Spleen (tissue), 11 donors: ENCODE measurements at regions not wholly inside any gene's neighbourhood (a gene's known extent, or its start where the extent isn't known, plus 50 kb on each side); places are given as distances from the start of the nearest gene placed in this dataset.

ENCODE experiments used
- DNase-seq: peaks from one replicate; pipeline ENCODE4 v3.0.0-alpha.2; 2020
- H3K27ac ChIP-seq, 8 donors: fragments of 200-600 bp; sonication (generic) in 7 of 8; 1 replicate in 4 of 8; 2 replicates in 4 of 8; pipeline versions ENCODE4 v1.5.0 to v1.8.0; 2016 to 2021; ENCODE audit warnings: inconsistent platforms in 4 of 8, mild to moderate bottlenecking in 4 of 8, moderate library complexity in 1 of 8
- H3K27me3 ChIP-seq, 7 donors: fragments of 200-600 bp; sonication (generic) in 6 of 7; replicated peaks in 1 of 7; 1 replicate in 4 of 7; 2 replicates in 3 of 7; pipeline versions ENCODE4 v1.5.0 to v1.8.0; 2016 to 2021; ENCODE audit warnings: inconsistent platforms in 3 of 7, mild to moderate bottlenecking in 1 of 7
- H3K36me3 ChIP-seq, 6 donors: fragments of 200-600 bp; sonication (generic) in 5 of 6; 1 replicate in 4 of 6; 2 replicates in 2 of 6; pipeline versions ENCODE4 v1.5.0 to v1.8.0; 2016 to 2021; ENCODE audit warnings: inconsistent platforms in 2 of 6
- H3K4me1 ChIP-seq, 6 donors: fragments of 200-600 bp; sonication (generic) in 5 of 6; 1 replicate in 3 of 6; 2 replicates in 3 of 6; pipeline versions ENCODE4 v1.5.0 to v1.8.0; 2016 to 2021; ENCODE audit warnings: inconsistent platforms in 3 of 6
- H3K4me3 ChIP-seq, 8 donors: fragments of 200-600 bp; sonication (generic) in 7 of 8; 1 replicate in 4 of 8; 2 replicates in 4 of 8; pipeline versions ENCODE4 v1.5.0 to v1.8.0; 2016 to 2021; ENCODE audit warnings: inconsistent platforms in 4 of 8, mild to moderate bottlenecking in 4 of 8, moderate library complexity in 2 of 8
- H3K9me3 ChIP-seq, 8 donors: fragments of 200-600 bp; sonication (generic) in 7 of 8; 1 replicate in 4 of 8; 2 replicates in 4 of 8; pipeline versions ENCODE4 v1.5.0 to v1.8.0; 2016 to 2021; ENCODE audit warnings: inconsistent platforms in 4 of 8
- CTCF ChIP-seq, 11 experiments: fragments of 200-600 bp in 7 of 11; fragments of 450-650 bp in 4 of 11; sonication (generic) in 4 of 11; IDR thresholded peaks in 8 of 11; conservative IDR thresholded peaks in 3 of 11; 1 replicate in 7 of 11; 2 replicates in 4 of 11; pipeline versions ENCODE4 v1.4.0 to v1.8.0; 2016 to 2021; ENCODE audit warnings: antibody characterized with exemption in 11 of 11, inconsistent platforms in 4 of 11, mild to moderate bottlenecking in 1 of 11
- POLR2A ChIP-seq, 3 donors: fragments of 450-650 bp; IDR thresholded peaks; one replicate each; pipeline ENCODE4 v1.5.1; 2017; ENCODE audit warnings: antibody characterized with exemption in 3 of 3, mild to moderate bottlenecking in 1 of 3
- POLR2AphosphoS5 ChIP-seq, 3 donors: sonication (generic); formaldehyde crosslinking; IDR thresholded peaks; one replicate each; pipeline ENCODE4 v1.5.1; 2017; ENCODE audit warnings: antibody characterized with exemption in 3 of 3
- WGBS, 5 donors: extraction: QIAGEN DNeasy Blood & Tissue Kit in 3 of 5; methylation state at CpG; one replicate each; pipeline versions ENCODE4 v1.1.5 to v1.1.7; 2013 to 2018; 5-methylcytosine and 5-hydroxymethylcytosine counted together
- intact Hi-C: fragments of 100-400 bp; cut with DNase I; formaldehyde crosslinking; loops from one replicate; pipeline ENCODE4 v1.15.0; 2023; ENCODE audit warnings: low total_unique reads
- donor health status: healthy with polysubstance abuse.
- donor health status: DM: no; HTN: no; CAD: no; lungs with moderate emphysema.
- donor health status: DM: no; HTN: no; CAD: no.
- donor health status: Bipolar disorder and iron deficiency.
- donor health status: healthy.
- donor health status: DM: no; HTN: no; CAD: no.
- donor health status: DM: yes; HTN: yes; CAD: no.

DNA sequence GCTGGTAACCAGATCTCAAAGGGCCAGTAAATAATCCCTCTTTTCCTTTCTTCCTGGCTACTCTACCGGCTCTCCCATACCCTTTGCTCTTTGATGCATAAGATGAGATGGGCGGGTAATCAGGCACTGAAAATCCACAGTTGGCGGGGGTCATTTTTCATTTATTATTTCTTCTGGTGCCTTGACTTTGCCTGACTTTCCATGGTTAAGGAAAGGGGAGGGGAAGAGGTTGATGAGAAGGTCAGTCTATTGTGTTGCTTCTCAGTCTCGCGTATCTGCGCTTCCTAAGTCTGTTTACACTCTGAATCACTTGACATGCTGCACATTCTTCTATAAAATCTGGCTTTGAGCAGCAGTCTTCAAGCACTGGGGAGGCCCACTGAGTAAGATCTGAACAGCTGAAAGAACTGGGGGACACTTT is 121.1 kb upstream of the HDGFL1 start:
- no peaks in the 10 kb centered on the region for H3K4me1 ChIP-seq

DNA sequence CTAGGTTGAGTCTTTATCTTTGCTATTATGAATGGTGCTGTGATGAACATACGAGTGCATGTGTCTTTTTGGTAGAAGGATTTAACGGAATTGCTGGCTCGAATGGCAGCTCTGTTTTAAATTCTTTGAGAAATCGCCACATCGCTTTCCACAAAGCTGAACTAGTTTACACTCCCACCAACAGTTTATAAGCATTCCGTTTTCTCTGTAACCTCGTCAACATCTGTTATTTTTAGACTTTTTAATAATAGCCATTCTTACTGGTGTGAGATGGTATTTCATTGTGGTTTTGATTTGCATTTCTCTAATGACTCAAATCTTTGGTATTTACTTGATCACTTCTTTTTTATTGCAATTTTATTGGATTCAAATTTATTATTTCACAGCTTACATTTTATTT is 117.4 kb upstream of the HDGFL1 start:
- H3K9me3 ChIP-seq: peaks cover 0 to 13% (median 2%) of the 10 kb centered on the region in 8 donors
- intact Hi-C loops: no loop called here
- DNase-seq: no peak
- 83 to 93% (median 90%) methylated on average over 7 of the region's 7 CpGs for WGBS, 5 donors
- H3K4me1 ChIP-seq: no peaks in the 10 kb centered on the region
- no peaks in the 10 kb centered on the region for H3K36me3 ChIP-seq
- no peak overlapping the region for H3K27ac ChIP-seq
- TF ChIP-seq POLR2A (IDR thresholded peaks at IDR 0.05) (no peak), POLR2AphosphoS5 (IDR thresholded peaks at IDR 0.05) (no peak), CTCF (IDR thresholded peaks at IDR 0.05 in 8 of 11, conservative IDR thresholded peaks at IDR 0.05 in 3 of 11) (no peak)
- H3K4me3 ChIP-seq: no peak overlapping the region
- H3K27me3 ChIP-seq: no peaks in the 10 kb centered on the region

More for the DNA sequence above, 121.1 kb upstream of the HDGFL1 start:
- no peak for DNase-seq
- intact Hi-C loops: no loop called here
- 73 to 88% (median 82%) methylated on average over 6 of the region's 6 CpGs for WGBS, 5 donors
- no peak overlapping the region for H3K4me3 ChIP-seq
- TF ChIP-seq POLR2AphosphoS5 (IDR thresholded peaks at IDR 0.05) (no peak), POLR2A (IDR thresholded peaks at IDR 0.05) (no peak), CTCF (IDR thresholded peaks at IDR 0.05 in 8 of 11, conservative IDR thresholded peaks at IDR 0.05 in 3 of 11) (no peak)
- no peaks in the 10 kb centered on the region for H3K27me3 ChIP-seq
- H3K9me3 ChIP-seq: no peaks in the 10 kb centered on the region
- H3K27ac ChIP-seq: no peak overlapping the region
- H3K36me3 ChIP-seq: no peaks in the 10 kb centered on the region

GRCh38 chr6:22455378-22455777 is 114.0 kb upstream of the HDGFL1 start:
- Histone ChIP-seq H3K36me3 (no peaks in the 10 kb centered on the region), H3K9me3 (peaks cover 0 to 13% (median 2%) of the 10 kb centered on the region in 8 donors), H3K27me3 (no peaks in the 10 kb centered on the region), H3K4me3 (no peak overlapping the region), H3K27ac (no peak overlapping the region), H3K4me1 (no peaks in the 10 kb centered on the region)
- no peak for DNase-seq
- WGBS, 5 donors: 81 to 94% (median 89%) methylated on average over 1 of the region's 1 CpG
- TF ChIP-seq CTCF (IDR thresholded peaks at IDR 0.05 in 8 of 11, conservative IDR thresholded peaks at IDR 0.05 in 3 of 11): no peak
- no peak for TF ChIP-seq POLR2AphosphoS5 (IDR thresholded peaks at IDR 0.05)
- no peak for TF ChIP-seq POLR2A (IDR thresholded peaks at IDR 0.05)
- intact Hi-C loops: no loop called here

- DNase-seq: no peak
- no peak for TF ChIP-seq POLR2A (IDR thresholded peaks at IDR 0.05)
- TF ChIP-seq CTCF (IDR thresholded peaks at IDR 0.05 in 8 of 11, conservative IDR thresholded peaks at IDR 0.05 in 3 of 11): no peak
- no peak for TF ChIP-seq POLR2AphosphoS5 (IDR thresholded peaks at IDR 0.05)
- no peak overlapping the region for H3K4me3 ChIP-seq
- no peaks in the 10 kb centered on the region for H3K36me3 ChIP-seq
- no peaks in the 10 kb centered on the region for H3K4me1 ChIP-seq
- no peak overlapping the region for H3K27ac ChIP-seq
- H3K9me3 ChIP-seq: peaks cover 0 to 13% (median 2%) of the 10 kb centered on the region in 8 donors
- intact Hi-C loops: no loop called here
- no peaks in the 10 kb centered on the region for H3K27me3 ChIP-seq
- WGBS, 5 donors: 77 to 86% (median 83%) methylated on average over 1 of the region's 1 CpG
These were observed 111.4 kb upstream of the HDGFL1 start for GRCh38 chr6:22457996-22458395.
